Right lobe of liver (tissue), 4 donors: ENCODE measurements at regions not wholly inside any gene's neighbourhood (a gene's known extent, or its start where the extent isn't known, plus 50 kb on each side); places are given as distances from the start of the nearest gene placed in this dataset.

ENCODE experiments used
- POLR2A ChIP-seq: fragments of 450-650 bp; IDR thresholded peaks from one replicate; pipeline ENCODE4 v1.6.1; 2017; ENCODE audit warnings: antibody characterized with exemption, mild to moderate bottlenecking
- TF ChIP-seq, protein P1 (sequence below), 4 donors: fragments of 200-600 bp in 3 of 4; fragments of 450-650 bp in 1 of 4; IDR thresholded peaks; one replicate each; pipeline versions ENCODE4 v1.5.1 to v1.8.0; 2016 to 2022; ENCODE audit warnings: antibody characterized with exemption in 4 of 4, mild to moderate bottlenecking in 2 of 4
- donor health status: DM: no; HTN: no; CAD: no.
- donor health status: DM: no; HTN: no; CAD: no.
- donor health status: DM: no; HTN: yes; CAD: no.

DNA sequence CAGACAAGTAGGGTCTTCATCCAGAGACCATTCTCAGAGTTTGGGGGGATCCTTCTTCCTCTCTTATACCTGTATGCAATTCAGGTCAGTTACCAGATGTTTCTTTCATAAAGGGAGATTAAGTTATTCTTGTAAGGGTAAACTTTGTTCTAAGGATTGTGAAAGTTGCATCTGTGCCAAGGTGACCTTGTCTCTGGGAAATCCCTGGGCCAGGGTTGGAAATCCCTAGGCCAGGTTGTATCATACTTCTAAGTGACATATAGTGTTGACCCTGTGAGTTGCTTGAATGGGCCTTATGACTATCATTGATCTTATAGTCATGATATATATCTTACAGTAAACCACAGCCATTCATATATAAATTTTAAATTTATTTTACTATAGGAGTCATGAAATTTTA lies 436.9 kb downstream of the RMST start:
- TF ChIP-seq POLR2A: no peak
- TF ChIP-seq, protein P1, sequence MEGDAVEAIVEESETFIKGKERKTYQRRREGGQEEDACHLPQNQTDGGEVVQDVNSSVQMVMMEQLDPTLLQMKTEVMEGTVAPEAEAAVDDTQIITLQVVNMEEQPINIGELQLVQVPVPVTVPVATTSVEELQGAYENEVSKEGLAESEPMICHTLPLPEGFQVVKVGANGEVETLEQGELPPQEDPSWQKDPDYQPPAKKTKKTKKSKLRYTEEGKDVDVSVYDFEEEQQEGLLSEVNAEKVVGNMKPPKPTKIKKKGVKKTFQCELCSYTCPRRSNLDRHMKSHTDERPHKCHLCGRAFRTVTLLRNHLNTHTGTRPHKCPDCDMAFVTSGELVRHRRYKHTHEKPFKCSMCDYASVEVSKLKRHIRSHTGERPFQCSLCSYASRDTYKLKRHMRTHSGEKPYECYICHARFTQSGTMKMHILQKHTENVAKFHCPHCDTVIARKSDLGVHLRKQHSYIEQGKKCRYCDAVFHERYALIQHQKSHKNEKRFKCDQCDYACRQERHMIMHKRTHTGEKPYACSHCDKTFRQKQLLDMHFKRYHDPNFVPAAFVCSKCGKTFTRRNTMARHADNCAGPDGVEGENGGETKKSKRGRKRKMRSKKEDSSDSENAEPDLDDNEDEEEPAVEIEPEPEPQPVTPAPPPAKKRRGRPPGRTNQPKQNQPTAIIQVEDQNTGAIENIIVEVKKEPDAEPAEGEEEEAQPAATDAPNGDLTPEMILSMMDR (IDR thresholded peaks at IDR 0.05): no peak
